Activated naive CD4-positive, alpha-beta T cell treated with anti-CD3 and anti-CD28 coated beads for 36 hours (primary cell): ENCODE measurements at regions not wholly inside any gene's neighbourhood (a gene's known extent, or its start where the extent isn't known, plus 50 kb on each side); places are given as distances from the start of the nearest gene placed in this dataset.

Experiments
- CTCF ChIA-PET: fragments of 350-600 bp; sonication (Branson Sonifier 250); formaldehyde crosslinking; loops from one replicate; lab custom pipeline; 2021; ENCODE audit warnings: antibody characterized with exemption; lab: Charles Lee
- DNase-seq: peaks from one replicate; pipeline ENCODE4 v3.0.0-alpha.2; 2020
- H3K27ac Mint-ChIP-seq: one replicate; pipeline ENCODE4 v1.8.0; 2021; ENCODE audit warnings: mild to moderate bottlenecking, mixed read lengths
- H3K27me3 Mint-ChIP-seq: one replicate; pipeline ENCODE4 v1.8.0; 2021; ENCODE audit warnings: low read depth, mixed read lengths
- H3K36me3 Mint-ChIP-seq: one replicate; pipeline ENCODE4 v1.8.0; 2021; ENCODE audit warnings: low read depth, mixed read lengths
- H3K4me1 Mint-ChIP-seq: one replicate; pipeline ENCODE4 v1.8.0; 2021; ENCODE audit warnings: low read depth, mixed read lengths
- H3K4me3 Mint-ChIP-seq: one replicate; pipeline ENCODE4 v1.8.0; 2021; ENCODE audit warnings: mild to moderate bottlenecking, moderate library complexity, mixed read lengths
- H3K9me3 Mint-ChIP-seq: one replicate; pipeline ENCODE4 v1.8.0; 2021; ENCODE audit warnings: mixed read lengths
- intact Hi-C: fragments of 100-400 bp; cut with micrococcal nuclease; formaldehyde crosslinking; loops from one replicate; pipeline ENCODE4 v1.15.1; 2023

DNA sequence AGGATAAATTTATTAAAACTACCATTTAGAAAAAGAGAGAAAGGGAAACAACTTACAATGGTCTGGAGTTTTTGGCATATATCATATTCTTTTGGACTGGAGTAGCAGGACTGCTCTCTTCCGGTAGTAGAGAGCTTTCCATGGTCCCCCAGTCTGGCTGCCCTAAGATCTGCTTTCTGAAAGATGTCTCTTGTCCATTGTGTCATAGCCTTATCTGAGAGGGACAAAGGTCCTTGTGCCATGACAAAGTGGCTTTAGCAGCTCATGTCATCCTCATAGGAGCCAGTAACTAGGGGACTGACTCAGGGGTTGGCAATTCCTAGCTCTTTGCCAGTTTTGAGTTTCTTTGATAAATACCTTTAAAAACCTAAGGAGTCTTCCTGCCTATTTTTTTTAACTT lies 505.5 kb upstream of the ZEB2 start:
- Mint-ChIP-seq H3K36me3 (no peaks in the 10 kb centered on the region), H3K27me3 (no peaks in the 10 kb centered on the region), H3K4me3 (no peak overlapping the region), H3K27ac (no peak overlapping the region), H3K9me3 (no peaks in the 10 kb centered on the region), H3K4me1 (no peaks in the 10 kb centered on the region)
- intact Hi-C loops: no loop called here
- DNase-seq: no peak
- CTCF ChIA-PET: no interaction called here

- Mint-ChIP-seq H3K27me3 (no peaks in the 10 kb centered on the region), H3K27ac (no peak overlapping the region), H3K9me3 (no peaks in the 10 kb centered on the region), H3K4me3 (no peak overlapping the region), H3K4me1 (no peaks in the 10 kb centered on the region), H3K36me3 (no peaks in the 10 kb centered on the region)
- intact Hi-C loops: no loop called here
- CTCF ChIA-PET: no interaction called here
- no peak for DNase-seq
Measured at GRCh38 chr2:145023334-145023934, 503.5 kb upstream of the ZEB2 start.

DNA sequence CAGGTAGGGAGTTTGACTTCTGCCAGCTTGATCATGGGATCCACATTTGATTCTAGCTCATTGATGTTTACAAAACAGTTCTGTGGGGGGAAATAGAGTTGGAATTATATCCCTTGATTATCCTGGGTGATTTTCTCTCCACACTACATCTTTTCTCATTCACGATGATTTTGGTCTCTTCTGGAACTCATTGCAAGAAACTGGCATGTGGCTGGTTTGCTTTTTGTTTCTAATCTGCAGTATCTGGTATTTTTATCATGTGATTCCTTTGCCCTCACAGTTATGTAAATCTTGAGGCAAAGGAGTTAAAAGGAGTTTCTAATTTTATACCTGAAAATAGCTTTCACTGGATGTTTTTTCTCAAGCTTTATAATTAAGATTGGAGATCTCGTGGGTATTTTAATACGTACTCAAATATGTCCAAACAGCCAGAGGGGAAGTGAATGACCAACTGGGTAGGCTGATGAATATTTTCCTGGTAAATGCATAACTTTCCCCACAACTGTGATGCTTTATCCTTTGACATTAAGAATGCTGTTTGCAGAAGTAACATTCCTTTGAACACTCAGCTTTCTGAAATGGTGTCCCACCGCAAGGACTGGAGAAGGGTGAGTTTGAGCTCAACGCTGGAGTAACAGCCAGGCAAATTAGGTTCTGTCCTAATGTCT lies 502.9 kb upstream of the ZEB2 start:
- Mint-ChIP-seq H3K4me1 (no peaks in the 10 kb centered on the region), H3K9me3 (no peaks in the 10 kb centered on the region), H3K36me3 (no peaks in the 10 kb centered on the region), H3K27me3 (no peaks in the 10 kb centered on the region), H3K27ac (no peak overlapping the region), H3K4me3 (no peak overlapping the region)
- no peak for DNase-seq
- intact Hi-C loops: no loop called here
- CTCF ChIA-PET: no interaction called here

GRCh38 chr2:145021962-145022665 lies 502.2 kb upstream of the ZEB2 start:
- CTCF ChIA-PET: no interaction called here
- no peak for DNase-seq
- no peak overlapping the region for H3K4me3 Mint-ChIP-seq
- no peaks in the 10 kb centered on the region for H3K4me1 Mint-ChIP-seq
- no peaks in the 10 kb centered on the region for H3K27me3 Mint-ChIP-seq
- no peaks in the 10 kb centered on the region for H3K9me3 Mint-ChIP-seq
- H3K27ac Mint-ChIP-seq: no peak overlapping the region
- no peaks in the 10 kb centered on the region for H3K36me3 Mint-ChIP-seq
- intact Hi-C loops: no loop called here

GRCh38 chr2:145020694-145021093 lies 500.8 kb upstream of the ZEB2 start:
- H3K9me3 Mint-ChIP-seq: no peaks in the 10 kb centered on the region
- no peak overlapping the region for H3K4me3 Mint-ChIP-seq
- H3K4me1 Mint-ChIP-seq: no peaks in the 10 kb centered on the region
- DNase-seq: no peak
- no peak overlapping the region for H3K27ac Mint-ChIP-seq
- intact Hi-C loops: no loop called here
- no peaks in the 10 kb centered on the region for H3K27me3 Mint-ChIP-seq
- no peaks in the 10 kb centered on the region for H3K36me3 Mint-ChIP-seq
- CTCF ChIA-PET: no interaction called here

- Mint-ChIP-seq H3K27ac (no peak overlapping the region), H3K9me3 (no peaks in the 10 kb centered on the region), H3K36me3 (no peaks in the 10 kb centered on the region), H3K4me3 (no peak overlapping the region), H3K27me3 (no peaks in the 10 kb centered on the region), H3K4me1 (no peaks in the 10 kb centered on the region)
- no peak for DNase-seq
- intact Hi-C loops: no loop called here
- CTCF ChIA-PET: interaction anchor here (0.6 kb wide), 1 partner anchor 40 kb away, joined by 4 read pairs; no protein-coding TSS in a partner anchor
Measured at GRCh38 chr2:145020139-145020538, 500.2 kb upstream of the ZEB2 start.

- intact Hi-C loops: no loop called here
- no peak overlapping the region for H3K4me3 Mint-ChIP-seq
- no peaks in the 10 kb centered on the region for H3K9me3 Mint-ChIP-seq
- H3K36me3 Mint-ChIP-seq: no peaks in the 10 kb centered on the region
- CTCF ChIA-PET: no interaction called here
- H3K4me1 Mint-ChIP-seq: no peaks in the 10 kb centered on the region
- no peaks in the 10 kb centered on the region for H3K27me3 Mint-ChIP-seq
- DNase-seq: no peak
- H3K27ac Mint-ChIP-seq: no peak overlapping the region
Measured at GRCh38 chr2:145018502-145018901, 498.6 kb upstream of the ZEB2 start.

DNA sequence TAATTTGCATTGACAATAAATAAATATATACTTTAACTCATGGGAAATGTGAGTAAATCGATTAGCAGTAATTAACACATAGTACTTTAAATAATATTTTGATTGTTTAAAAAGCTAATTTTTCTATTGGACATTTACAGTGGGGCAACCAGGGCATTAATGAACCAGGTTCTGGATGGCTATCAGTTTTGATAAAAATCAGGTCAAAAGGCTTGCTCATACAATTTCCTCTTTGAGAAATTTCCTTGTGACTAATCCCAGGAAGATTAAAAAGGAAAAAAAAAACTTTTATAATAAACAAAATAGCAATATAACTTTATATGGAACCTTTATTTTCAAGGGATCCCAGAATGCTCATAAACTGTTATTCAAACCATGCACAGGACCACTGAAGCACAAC lies 497.2 kb upstream of the ZEB2 start:
- CTCF ChIA-PET: interaction anchor here (0.9 kb wide), 1 partner anchor 44 kb away, joined by 3 read pairs; no protein-coding TSS in a partner anchor
- DNase-seq: no peak
- Mint-ChIP-seq H3K4me3 (no peak overlapping the region), H3K27me3 (no peaks in the 10 kb centered on the region), H3K27ac (no peak overlapping the region), H3K9me3 (no peaks in the 10 kb centered on the region), H3K36me3 (no peaks in the 10 kb centered on the region), H3K4me1 (no peaks in the 10 kb centered on the region)
- intact Hi-C loops: no loop called here

GRCh38 chr2:145016711-145017110 lies 496.8 kb upstream of the ZEB2 start:
- H3K4me1 Mint-ChIP-seq: no peaks in the 10 kb centered on the region
- no peaks in the 10 kb centered on the region for H3K9me3 Mint-ChIP-seq
- H3K27ac Mint-ChIP-seq: no peak overlapping the region
- H3K36me3 Mint-ChIP-seq: no peaks in the 10 kb centered on the region
- DNase-seq: no peak
- no peak overlapping the region for H3K4me3 Mint-ChIP-seq
- no peaks in the 10 kb centered on the region for H3K27me3 Mint-ChIP-seq
- intact Hi-C loops: no loop called here
- CTCF ChIA-PET: interaction anchor here (0.9 kb wide), 1 partner anchor 44 kb away, joined by 3 read pairs; no protein-coding TSS in a partner anchor

DNA sequence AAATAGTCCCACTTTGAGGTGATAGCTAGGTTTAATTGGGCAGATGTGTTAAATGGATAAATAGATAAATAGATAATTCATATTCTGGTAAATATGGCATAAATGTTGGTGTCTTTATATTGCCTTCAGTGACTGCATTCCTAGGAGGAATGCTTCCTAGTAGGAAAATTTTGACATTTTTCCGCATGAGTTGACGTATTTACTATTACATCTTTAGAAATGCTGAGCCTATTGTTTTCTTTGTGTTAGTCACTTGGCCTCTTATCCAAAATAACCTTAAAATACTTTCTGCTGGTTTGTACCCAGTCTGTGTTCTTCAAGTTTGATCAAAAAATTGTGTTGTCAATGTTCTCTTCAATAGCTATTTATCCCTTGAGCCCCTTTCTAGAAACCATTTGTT lies 495.6 kb upstream of the ZEB2 start:
- H3K9me3 Mint-ChIP-seq: no peaks in the 10 kb centered on the region
- intact Hi-C loops: no loop called here
- H3K4me3 Mint-ChIP-seq: no peak overlapping the region
- H3K27me3 Mint-ChIP-seq: no peaks in the 10 kb centered on the region
- CTCF ChIA-PET: no interaction called here
- H3K27ac Mint-ChIP-seq: no peak overlapping the region
- no peak for DNase-seq
- H3K36me3 Mint-ChIP-seq: no peaks in the 10 kb centered on the region
- H3K4me1 Mint-ChIP-seq: no peaks in the 10 kb centered on the region

DNA sequence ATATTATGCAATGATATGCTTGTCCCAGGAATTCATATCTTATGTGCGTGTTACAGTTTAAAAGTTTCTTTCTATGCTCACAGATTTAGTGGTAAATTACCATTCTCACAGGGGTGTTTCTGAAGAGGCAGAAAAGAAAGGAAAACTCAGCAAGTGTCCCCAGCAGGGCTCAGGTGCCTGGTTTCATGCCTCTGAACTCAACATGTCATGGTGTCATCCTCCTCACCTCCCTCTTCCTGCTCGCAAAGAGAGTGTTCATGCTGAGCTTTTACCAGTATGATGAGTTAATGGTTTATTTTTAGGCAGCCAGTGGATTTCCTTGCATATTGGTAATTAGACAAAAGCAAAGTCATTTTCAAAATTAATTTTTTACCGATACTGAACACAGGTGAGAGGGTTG lies 492.9 kb upstream of the ZEB2 start:
- H3K36me3 Mint-ChIP-seq: no peaks in the 10 kb centered on the region
- no peak overlapping the region for H3K4me3 Mint-ChIP-seq
- no peaks in the 10 kb centered on the region for H3K27me3 Mint-ChIP-seq
- no peaks in the 10 kb centered on the region for H3K4me1 Mint-ChIP-seq
- intact Hi-C loops: no loop called here
- no peak for DNase-seq
- H3K27ac Mint-ChIP-seq: no peak overlapping the region
- CTCF ChIA-PET: no interaction called here
- H3K9me3 Mint-ChIP-seq: no peaks in the 10 kb centered on the region

- H3K27ac Mint-ChIP-seq: no peak overlapping the region
Measured at GRCh38 chr2:145012214-145012670, 492.3 kb upstream of the ZEB2 start.

DNA sequence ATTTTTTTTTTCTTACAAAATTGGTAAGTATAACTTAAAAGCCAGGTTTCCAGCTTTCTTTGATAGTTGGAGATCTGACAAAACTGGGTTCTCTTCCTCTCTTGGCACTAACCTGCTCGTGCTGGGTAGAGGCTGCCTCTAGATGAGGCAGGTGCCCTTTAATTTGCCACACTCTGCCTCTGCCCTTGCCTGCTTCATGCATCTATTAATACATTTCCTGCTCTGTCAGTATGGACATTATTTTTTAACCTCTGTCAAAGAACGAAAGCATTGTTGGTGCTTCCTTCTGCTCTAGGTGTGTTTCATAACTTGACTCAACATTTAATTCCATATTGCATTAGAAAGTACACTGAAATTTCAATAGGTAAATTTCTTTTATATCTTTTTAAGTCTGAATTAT lies 490.7 kb upstream of the ZEB2 start:
- intact Hi-C loops: no loop called here
- Mint-ChIP-seq H3K4me1 (no peaks in the 10 kb centered on the region), H3K27ac (no peak overlapping the region), H3K4me3 (no peak overlapping the region), H3K27me3 (no peaks in the 10 kb centered on the region), H3K36me3 (no peaks in the 10 kb centered on the region), H3K9me3 (no peaks in the 10 kb centered on the region)
- no peak for DNase-seq
- CTCF ChIA-PET: no interaction called here

More at GRCh38 chr2:145012214-145012670, 492.3 kb upstream of the ZEB2 start:
- Mint-ChIP-seq H3K27me3 (no peaks in the 10 kb centered on the region), H3K36me3 (no peaks in the 10 kb centered on the region), H3K4me3 (no peak overlapping the region), H3K9me3 (no peaks in the 10 kb centered on the region), H3K4me1 (no peaks in the 10 kb centered on the region)
- CTCF ChIA-PET: no interaction called here
- intact Hi-C loops: no loop called here
- no peak for DNase-seq
